GM23338 (cell line): ENCODE measurements at regions not wholly inside any gene's neighbourhood (a gene's known extent, or its start where the extent isn't known, plus 50 kb on each side); places are given as distances from the start of the nearest gene placed in this dataset.

Experiments
- ATAC-seq: fragments of 200-7000 bp; cut with Tn5 transposase; 3 replicates; pipeline ENCODE4 v1.9.1; 2020
- DNase-seq: peaks from one replicate; pipeline ENCODE4 v3.0.0-alpha.2; 2015; ENCODE audit warnings: low spot score
- H2AFZ ChIP-seq: fragments of 200-600 bp; sonication (generic); 2 replicates; pipeline ENCODE4 v1.8.0; 2016; ENCODE audit warnings: antibody characterized with exemption, mild to moderate bottlenecking, moderate library complexity
- H3F3A ChIP-seq: fragments of 200-600 bp; sonication (generic); replicated peaks from 2 replicates; pipeline ENCODE4 v1.8.0; 2017; ENCODE audit warnings: antibody characterized with exemption, mixed run types, low read depth
- H3K27ac ChIP-seq: fragments of 200-600 bp; sonication (generic); 2 replicates; pipeline ENCODE4 v1.6.1; 2016; ENCODE audit warnings: low read depth
- H3K27me3 ChIP-seq: fragments of 200-600 bp; sonication (generic); 2 replicates; pipeline ENCODE4 v1.8.0; 2016; ENCODE audit warnings: mild to moderate bottlenecking, mixed run types, moderate library complexity; ENCODE audit not compliant: insufficient read depth
- H3K36me3 ChIP-seq: fragments of 200-600 bp; sonication (generic); 2 replicates; pipeline ENCODE4 v1.8.0; 2016; ENCODE audit warnings: mild to moderate bottlenecking; ENCODE audit not compliant: insufficient read depth
- H3K4me1 ChIP-seq: fragments of 200-600 bp; sonication (generic); 2 replicates; pipeline ENCODE4 v1.8.0; 2016; ENCODE audit warnings: mild to moderate bottlenecking, moderate library complexity; ENCODE audit not compliant: insufficient read depth
- H3K4me2 ChIP-seq: fragments of 200-600 bp; sonication (generic); 2 replicates; pipeline ENCODE4 v1.7.1; 2017; ENCODE audit warnings: mixed run types
- H3K4me3 ChIP-seq: fragments of 200-600 bp; sonication (generic); 2 replicates; pipeline ENCODE4 v1.6.1; 2016; ENCODE audit warnings: mixed run types
- H3K79me2 ChIP-seq: fragments of 200-600 bp; sonication (generic); replicated peaks from 2 replicates; pipeline ENCODE4 v1.8.0; 2017; ENCODE audit warnings: mild to moderate bottlenecking; ENCODE audit not compliant: insufficient read depth
- H3K9me2 ChIP-seq: fragments of 200-600 bp; sonication (generic); 2 replicates; pipeline ENCODE4 v1.8.0; 2017; ENCODE audit not compliant: insufficient read depth
- H4K20me1 ChIP-seq: fragments of 200-600 bp; sonication (generic); replicated peaks from 2 replicates; pipeline ENCODE4 v1.8.0; 2017; ENCODE audit warnings: mild to moderate bottlenecking; ENCODE audit not compliant: insufficient read depth
- H3K27ac Mint-ChIP-seq: 2 replicates; pipeline ENCODE4 v1.8.0; 2020; ENCODE audit warnings: inconsistent platforms, mild to moderate bottlenecking, moderate library complexity, mixed read lengths
- H3K27me3 Mint-ChIP-seq: 3 replicates; pipeline ENCODE4 v1.8.0; 2022; ENCODE audit warnings: low read depth, mild to moderate bottlenecking, moderate library complexity, mixed read lengths, inconsistent platforms; ENCODE audit not compliant: insufficient read depth, poor library complexity
- H3K36me3 Mint-ChIP-seq: 3 replicates; pipeline ENCODE4 v1.8.0; 2021; ENCODE audit warnings: low read depth, mild to moderate bottlenecking, inconsistent platforms, moderate library complexity, mixed read lengths
- H3K4me1 Mint-ChIP-seq: 3 replicates; pipeline ENCODE4 v1.8.0; 2020; ENCODE audit warnings: mild to moderate bottlenecking, inconsistent platforms, mixed read lengths
- H3K4me3 Mint-ChIP-seq: 3 replicates; pipeline ENCODE4 v1.8.0; 2021; ENCODE audit warnings: moderate library complexity, mild to moderate bottlenecking, inconsistent platforms, mixed read lengths
- H3K9me3 Mint-ChIP-seq: 3 replicates; pipeline ENCODE4 v1.8.0; 2020; ENCODE audit warnings: moderate library complexity, mild to moderate bottlenecking, inconsistent platforms, mixed read lengths
- CREB1 ChIP-seq: fragments of 250-450 bp; sonication (Bioruptor Pico); IDR thresholded peaks from 2 replicates; pipeline ENCODE4 v1.5.0; 2020; ENCODE audit warnings: low read depth, mild to moderate bottlenecking, moderate library complexity
- EZH2 ChIP-seq: fragments of 200-600 bp; sonication (generic); IDR thresholded peaks from one replicate; pipeline ENCODE4 v1.8.0; 2017; ENCODE audit warnings: antibody characterized with exemption, mild to moderate bottlenecking, low read depth; ENCODE audit not compliant: unreplicated experiment
- EZH2phosphoT487 ChIP-seq: fragments of 200-600 bp; sonication (generic); IDR thresholded peaks from one replicate; pipeline ENCODE4 v1.8.1; 2018; ENCODE audit warnings: antibody characterized with exemption; ENCODE audit not compliant: unreplicated experiment
- NANOG ChIP-seq: IDR thresholded peaks from 2 replicates; pipeline ENCODE4 v1.6.1; 2016; ENCODE audit warnings: antibody characterized with exemption, borderline replicate concordance
- POLR2AphosphoS5 ChIP-seq: IDR thresholded peaks from 2 replicates; pipeline ENCODE4 v1.6.1; 2016; ENCODE audit warnings: antibody characterized with exemption, low read depth
- STAT1 ChIP-seq: IDR thresholded peaks from one replicate; pipeline ENCODE4 v1.6.1; 2016; ENCODE audit warnings: antibody characterized with exemption; ENCODE audit not compliant: unreplicated experiment
- ZNF114 ChIP-seq: fragments of 250-450 bp; sonication (Bioruptor Pico); IDR thresholded peaks from 2 replicates; pipeline ENCODE4 v1.5.0; 2020; ENCODE audit warnings: mild to moderate bottlenecking, moderate library complexity
- ZNF331 ChIP-seq: fragments of 250-450 bp; sonication (Bioruptor Pico); IDR thresholded peaks from 2 replicates; pipeline ENCODE4 v1.5.0; 2020; ENCODE audit warnings: low read depth, mild to moderate bottlenecking, moderate library complexity
- TF ChIP-seq, protein P1 (sequence below): fragments of 250-450 bp; sonication (Bioruptor Pico); IDR thresholded peaks from 2 replicates; pipeline ENCODE4 v1.5.0; 2020; ENCODE audit warnings: mild to moderate bottlenecking, moderate library complexity
- TF ChIP-seq, protein P2 (sequence below): IDR thresholded peaks from 2 replicates; pipeline ENCODE4 v1.6.1; 2016; ENCODE audit warnings: antibody characterized with exemption

DNA sequence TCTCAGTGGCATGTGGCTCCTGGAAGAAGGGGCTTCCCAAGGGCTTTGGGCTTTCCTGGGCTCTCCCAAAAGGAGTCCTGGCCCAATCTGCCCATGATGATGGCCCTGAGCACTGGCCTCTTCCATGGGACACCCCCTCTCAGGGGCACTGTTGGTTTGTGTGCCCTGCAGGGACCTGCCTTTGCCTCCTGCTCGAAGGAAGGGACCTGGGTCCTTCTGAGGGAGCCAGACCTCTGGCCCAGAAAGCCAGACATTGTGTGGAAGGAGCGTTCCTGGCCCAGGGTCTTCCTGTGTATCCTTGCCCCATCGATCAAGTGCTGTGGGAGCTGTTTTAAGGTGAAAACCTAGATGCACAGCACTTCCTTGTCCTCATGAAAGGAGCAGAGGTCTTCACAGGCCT is 1689.3 kb downstream of the TP53TG3F start:
- Mint-ChIP-seq H3K36me3 (peaks cover 52% of the 10 kb centered on the region), H3K4me1 (no peaks in the 10 kb centered on the region; the same call in 2 of the 3 replicates), H3K27ac (no peak overlapping the region), H3K27me3 (peaks cover 9% of the 10 kb centered on the region), H3K9me3 (peaks cover 99% of the 10 kb centered on the region), H3K4me3 (no peak overlapping the region)
- no peak overlapping the region for H3K4me2 ChIP-seq
- no peaks in the 10 kb centered on the region for H4K20me1 ChIP-seq
- no peaks in the 10 kb centered on the region for H3F3A ChIP-seq
- H3K27me3 ChIP-seq = no peaks in the 10 kb centered on the region
- no peaks in the 10 kb centered on the region for H3K9me2 ChIP-seq
- no peaks in the 10 kb centered on the region for H3K4me1 ChIP-seq
- no peak overlapping the region for H3K4me3 ChIP-seq
- DNase-seq = no peak
- no peaks in the 10 kb centered on the region for H3K79me2 ChIP-seq
- no peak overlapping the region for H3K27ac ChIP-seq
- no peak for ATAC-seq
- no peaks in the 10 kb centered on the region for H3K36me3 ChIP-seq
- H2AFZ ChIP-seq = no peak overlapping the region
- TF ChIP-seq, protein P1, sequence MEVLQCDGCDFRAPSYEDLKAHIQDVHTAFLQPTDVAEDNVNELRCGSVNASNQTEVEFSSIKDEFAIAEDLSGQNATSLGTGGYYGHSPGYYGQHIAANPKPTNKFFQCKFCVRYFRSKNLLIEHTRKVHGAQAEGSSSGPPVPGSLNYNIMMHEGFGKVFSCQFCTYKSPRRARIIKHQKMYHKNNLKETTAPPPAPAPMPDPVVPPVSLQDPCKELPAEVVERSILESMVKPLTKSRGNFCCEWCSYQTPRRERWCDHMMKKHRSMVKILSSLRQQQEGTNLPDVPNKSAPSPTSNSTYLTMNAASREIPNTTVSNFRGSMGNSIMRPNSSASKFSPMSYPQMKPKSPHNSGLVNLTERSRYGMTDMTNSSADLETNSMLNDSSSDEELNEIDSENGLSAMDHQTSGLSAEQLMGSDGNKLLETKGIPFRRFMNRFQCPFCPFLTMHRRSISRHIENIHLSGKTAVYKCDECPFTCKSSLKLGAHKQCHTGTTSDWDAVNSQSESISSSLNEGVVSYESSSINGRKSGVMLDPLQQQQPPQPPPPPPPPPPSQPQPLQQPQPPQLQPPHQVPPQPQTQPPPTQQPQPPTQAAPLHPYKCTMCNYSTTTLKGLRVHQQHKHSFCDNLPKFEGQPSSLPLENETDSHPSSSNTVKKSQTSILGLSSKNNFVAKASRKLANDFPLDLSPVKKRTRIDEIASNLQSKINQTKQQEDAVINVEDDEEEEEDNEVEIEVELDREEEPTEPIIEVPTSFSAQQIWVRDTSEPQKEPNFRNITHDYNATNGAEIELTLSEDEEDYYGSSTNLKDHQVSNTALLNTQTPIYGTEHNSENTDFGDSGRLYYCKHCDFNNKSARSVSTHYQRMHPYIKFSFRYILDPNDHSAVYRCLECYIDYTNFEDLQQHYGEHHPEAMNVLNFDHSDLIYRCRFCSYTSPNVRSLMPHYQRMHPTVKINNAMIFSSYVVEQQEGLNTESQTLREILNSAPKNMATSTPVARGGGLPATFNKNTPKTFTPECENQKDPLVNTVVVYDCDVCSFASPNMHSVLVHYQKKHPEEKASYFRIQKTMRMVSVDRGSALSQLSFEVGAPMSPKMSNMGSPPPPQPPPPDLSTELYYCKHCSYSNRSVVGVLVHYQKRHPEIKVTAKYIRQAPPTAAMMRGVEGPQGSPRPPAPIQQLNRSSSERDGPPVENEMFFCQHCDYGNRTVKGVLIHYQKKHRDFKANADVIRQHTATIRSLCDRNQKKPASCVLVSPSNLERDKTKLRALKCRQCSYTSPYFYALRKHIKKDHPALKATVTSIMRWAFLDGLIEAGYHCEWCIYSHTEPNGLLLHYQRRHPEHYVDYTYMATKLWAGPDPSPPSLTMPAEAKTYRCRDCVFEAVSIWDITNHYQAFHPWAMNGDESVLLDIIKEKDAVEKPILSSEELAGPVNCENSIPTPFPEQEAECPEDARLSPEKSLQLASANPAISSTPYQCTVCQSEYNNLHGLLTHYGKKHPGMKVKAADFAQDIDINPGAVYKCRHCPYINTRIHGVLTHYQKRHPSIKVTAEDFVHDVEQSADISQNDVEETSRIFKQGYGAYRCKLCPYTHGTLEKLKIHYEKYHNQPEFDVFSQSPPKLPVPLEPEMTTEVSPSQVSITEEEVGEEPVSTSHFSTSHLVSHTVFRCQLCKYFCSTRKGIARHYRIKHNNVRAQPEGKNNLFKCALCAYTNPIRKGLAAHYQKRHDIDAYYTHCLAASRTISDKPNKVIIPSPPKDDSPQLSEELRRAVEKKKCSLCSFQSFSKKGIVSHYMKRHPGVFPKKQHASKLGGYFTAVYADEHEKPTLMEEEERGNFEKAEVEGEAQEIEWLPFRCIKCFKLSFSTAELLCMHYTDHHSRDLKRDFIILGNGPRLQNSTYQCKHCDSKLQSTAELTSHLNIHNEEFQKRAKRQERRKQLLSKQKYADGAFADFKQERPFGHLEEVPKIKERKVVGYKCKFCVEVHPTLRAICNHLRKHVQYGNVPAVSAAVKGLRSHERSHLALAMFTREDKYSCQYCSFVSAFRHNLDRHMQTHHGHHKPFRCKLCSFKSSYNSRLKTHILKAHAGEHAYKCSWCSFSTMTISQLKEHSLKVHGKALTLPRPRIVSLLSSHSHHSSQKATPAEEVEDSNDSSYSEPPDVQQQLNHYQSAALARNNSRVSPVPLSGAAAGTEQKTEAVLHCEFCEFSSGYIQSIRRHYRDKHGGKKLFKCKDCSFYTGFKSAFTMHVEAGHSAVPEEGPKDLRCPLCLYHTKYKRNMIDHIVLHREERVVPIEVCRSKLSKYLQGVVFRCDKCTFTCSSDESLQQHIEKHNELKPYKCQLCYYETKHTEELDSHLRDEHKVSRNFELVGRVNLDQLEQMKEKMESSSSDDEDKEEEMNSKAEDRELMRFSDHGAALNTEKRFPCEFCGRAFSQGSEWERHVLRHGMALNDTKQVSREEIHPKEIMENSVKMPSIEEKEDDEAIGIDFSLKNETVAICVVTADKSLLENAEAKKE (CRISPR knock-in tag) = no peak

DNA sequence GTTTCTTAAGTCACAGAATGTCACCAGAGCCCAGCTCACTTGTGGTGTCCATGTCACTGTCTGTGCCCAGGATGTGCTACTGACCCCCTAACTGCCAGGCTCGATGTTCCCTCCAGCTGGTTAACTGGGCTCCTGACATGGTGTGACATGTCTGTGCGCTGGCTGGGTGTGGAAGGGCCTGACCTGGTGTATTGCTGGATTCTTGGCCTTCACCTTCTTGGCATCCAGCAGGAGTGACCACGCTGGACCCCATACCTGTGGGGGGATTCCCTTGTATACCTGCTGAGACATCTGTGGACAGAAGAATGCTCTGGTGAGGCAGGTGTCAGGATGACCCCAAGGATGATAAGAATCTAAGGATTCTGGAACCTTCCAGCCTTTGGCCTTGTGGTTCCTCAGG is 1690.1 kb downstream of the TP53TG3F start:
- H3K36me3 ChIP-seq = no peaks in the 10 kb centered on the region
- H3K4me1 ChIP-seq = no peaks in the 10 kb centered on the region
- H3K4me3 ChIP-seq = no peak overlapping the region
- peaks cover 51% of the 10 kb centered on the region for H3K36me3 Mint-ChIP-seq
- H3K9me2 ChIP-seq = no peaks in the 10 kb centered on the region
- H3K4me2 ChIP-seq = no peak overlapping the region
- no peak overlapping the region for H3K27ac ChIP-seq
- H3K4me3 Mint-ChIP-seq = no peak overlapping the region
- H4K20me1 ChIP-seq = no peaks in the 10 kb centered on the region
- DNase-seq (no peak), ATAC-seq (no peak)
- H3K27ac Mint-ChIP-seq = no peak overlapping the region
- H3K27me3 Mint-ChIP-seq = peaks cover 10% of the 10 kb centered on the region
- no peaks in the 10 kb centered on the region for H3K79me2 ChIP-seq
- H2AFZ ChIP-seq = no peak overlapping the region
- H3K4me1 Mint-ChIP-seq = no peaks in the 10 kb centered on the region; the same call in 2 of the 3 replicates
- peaks cover 99% of the 10 kb centered on the region for H3K9me3 Mint-ChIP-seq
- H3F3A ChIP-seq = no peaks in the 10 kb centered on the region
- no peaks in the 10 kb centered on the region for H3K27me3 ChIP-seq
- no peak for TF ChIP-seq STAT1
- no peak for TF ChIP-seq CREB1
- no peak for TF ChIP-seq ZNF331 (CRISPR knock-in tag)
- TF ChIP-seq EZH2 = no peak
- TF ChIP-seq, protein P2, sequence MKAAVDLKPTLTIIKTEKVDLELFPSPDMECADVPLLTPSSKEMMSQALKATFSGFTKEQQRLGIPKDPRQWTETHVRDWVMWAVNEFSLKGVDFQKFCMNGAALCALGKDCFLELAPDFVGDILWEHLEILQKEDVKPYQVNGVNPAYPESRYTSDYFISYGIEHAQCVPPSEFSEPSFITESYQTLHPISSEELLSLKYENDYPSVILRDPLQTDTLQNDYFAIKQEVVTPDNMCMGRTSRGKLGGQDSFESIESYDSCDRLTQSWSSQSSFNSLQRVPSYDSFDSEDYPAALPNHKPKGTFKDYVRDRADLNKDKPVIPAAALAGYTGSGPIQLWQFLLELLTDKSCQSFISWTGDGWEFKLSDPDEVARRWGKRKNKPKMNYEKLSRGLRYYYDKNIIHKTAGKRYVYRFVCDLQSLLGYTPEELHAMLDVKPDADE = no peak
- TF ChIP-seq NANOG = no peak
- TF ChIP-seq ZNF114 (CRISPR knock-in tag) = no peak
- no peak for TF ChIP-seq EZH2phosphoT487
- no peak for TF ChIP-seq POLR2AphosphoS5
